ENCODE measurements at regions not wholly inside any gene's neighbourhood (a gene's known extent, or its start where the extent isn't known, plus 50 kb on each side); places are given as distances from the start of the nearest gene placed in this dataset.

- Mint-ChIP-seq H3K4me1 (ENCODE audit: low read depth) (no peaks in the 10 kb centered on the region), H3K9me3 (peaks cover 3% of the 10 kb centered on the region), H3K4me3 (no peak overlapping the region), H3K27me3 (no peaks in the 10 kb centered on the region), H3K36me3 (ENCODE audit: low read depth) (no peaks in the 10 kb centered on the region), H3K27ac (no peak overlapping the region)
- Histone ChIP-seq H3K4me3 (ENCODE audit: low read length) (no peak overlapping the region), H3K9me3 (ENCODE audit: control insufficient read depth in 1 of 2, insufficient read depth in 1 of 2, low read length in 2 of 2) (peaks cover 0 to 3% of the 10 kb centered on the region in 2 experiments), H3K36me3 (ENCODE audit: insufficient read depth, low read length) (no peaks in the 10 kb centered on the region), H3K27ac (ENCODE audit: low read depth in 1 of 2, low read length in 2 of 2) (no peak overlapping the region), H3K4me1 (ENCODE audit: insufficient read depth, low read length) (no peaks in the 10 kb centered on the region), H3K27me3 (ENCODE audit: control insufficient read depth in 1 of 2, insufficient read depth in 2 of 2, low read length in 2 of 2) (no peaks in the 10 kb centered on the region)
- CTCF ChIA-PET = no interaction called here
- intact Hi-C loops (cut with DNase I, micrococcal nuclease) = no loop called here
- POLR2A ChIA-PET = no interaction called here
- TF ChIP-seq, protein P1, sequence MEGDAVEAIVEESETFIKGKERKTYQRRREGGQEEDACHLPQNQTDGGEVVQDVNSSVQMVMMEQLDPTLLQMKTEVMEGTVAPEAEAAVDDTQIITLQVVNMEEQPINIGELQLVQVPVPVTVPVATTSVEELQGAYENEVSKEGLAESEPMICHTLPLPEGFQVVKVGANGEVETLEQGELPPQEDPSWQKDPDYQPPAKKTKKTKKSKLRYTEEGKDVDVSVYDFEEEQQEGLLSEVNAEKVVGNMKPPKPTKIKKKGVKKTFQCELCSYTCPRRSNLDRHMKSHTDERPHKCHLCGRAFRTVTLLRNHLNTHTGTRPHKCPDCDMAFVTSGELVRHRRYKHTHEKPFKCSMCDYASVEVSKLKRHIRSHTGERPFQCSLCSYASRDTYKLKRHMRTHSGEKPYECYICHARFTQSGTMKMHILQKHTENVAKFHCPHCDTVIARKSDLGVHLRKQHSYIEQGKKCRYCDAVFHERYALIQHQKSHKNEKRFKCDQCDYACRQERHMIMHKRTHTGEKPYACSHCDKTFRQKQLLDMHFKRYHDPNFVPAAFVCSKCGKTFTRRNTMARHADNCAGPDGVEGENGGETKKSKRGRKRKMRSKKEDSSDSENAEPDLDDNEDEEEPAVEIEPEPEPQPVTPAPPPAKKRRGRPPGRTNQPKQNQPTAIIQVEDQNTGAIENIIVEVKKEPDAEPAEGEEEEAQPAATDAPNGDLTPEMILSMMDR (IDR thresholded peaks at IDR 0.05) = no peak
- ATAC-seq (ENCODE audit: poor library complexity) (no peak), DNase-seq (no peak)
Measured at GRCh38 chr9:81086416-81086815, 602.9 kb downstream of the TLE1 start.

- H3K9me3 Mint-ChIP-seq = peaks cover 3% of the 10 kb centered on the region
- no peak overlapping the region for H3K4me3 Mint-ChIP-seq
- DNase-seq (no peak), ATAC-seq (ENCODE audit: poor library complexity) (no peak)
- H3K27ac ChIP-seq (ENCODE audit: low read depth in 1 of 2, low read length in 2 of 2) = no peak overlapping the region
- no peak overlapping the region for H3K27ac Mint-ChIP-seq
- H3K4me3 ChIP-seq (ENCODE audit: low read length) = no peak overlapping the region
- no peaks in the 10 kb centered on the region for H3K36me3 Mint-ChIP-seq (ENCODE audit: low read depth)
- POLR2A ChIA-PET = no interaction called here
- intact Hi-C loops (cut with DNase I, micrococcal nuclease) = no loop called here
- H3K27me3 ChIP-seq (ENCODE audit: control insufficient read depth in 1 of 2, insufficient read depth in 2 of 2, low read length in 2 of 2) = no peaks in the 10 kb centered on the region
- H3K27me3 Mint-ChIP-seq = no peaks in the 10 kb centered on the region
- CTCF ChIA-PET = no interaction called here
- no peaks in the 10 kb centered on the region for H3K36me3 ChIP-seq (ENCODE audit: insufficient read depth, low read length)
- TF ChIP-seq, protein P1 (IDR thresholded peaks at IDR 0.05) = no peak
- peaks cover 0 to 3% of the 10 kb centered on the region in 2 experiments for H3K9me3 ChIP-seq (ENCODE audit: control insufficient read depth in 1 of 2, insufficient read depth in 1 of 2, low read length in 2 of 2)
- no peaks in the 10 kb centered on the region for H3K4me1 Mint-ChIP-seq (ENCODE audit: low read depth)
- H3K4me1 ChIP-seq (ENCODE audit: insufficient read depth, low read length) = no peaks in the 10 kb centered on the region
Measured at GRCh38 chr9:81083854-81084512, 605.4 kb downstream of the TLE1 start.

DNA sequence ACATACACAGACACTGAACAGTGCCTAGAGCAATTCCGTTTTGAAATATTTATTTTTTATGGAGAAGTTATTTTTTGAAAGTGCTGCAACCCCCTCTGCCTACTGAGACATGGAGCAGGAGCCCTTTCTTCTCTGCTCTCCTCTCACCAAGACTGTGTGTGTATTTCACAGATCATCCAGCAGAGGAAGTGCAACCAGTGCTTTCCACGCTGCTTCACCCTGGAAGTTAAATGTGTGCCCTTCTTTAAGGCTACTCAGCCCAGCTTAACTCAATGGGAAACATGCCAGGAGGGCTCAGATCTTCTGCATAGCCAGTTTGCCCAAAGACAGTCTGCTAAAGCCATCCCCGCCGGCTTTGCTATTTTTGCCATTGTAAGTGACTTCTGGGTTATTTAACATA is 606.3 kb downstream of the TLE1 start:
- peaks cover 3% of the 10 kb centered on the region for H3K9me3 Mint-ChIP-seq
- H3K4me1 Mint-ChIP-seq (ENCODE audit: low read depth) = no peaks in the 10 kb centered on the region
- ATAC-seq (ENCODE audit: poor library complexity) = no peak
- ChIA-PET CTCF (no interaction called here), POLR2A (no interaction called here)
- H3K4me1 ChIP-seq (ENCODE audit: insufficient read depth, low read length) = no peaks in the 10 kb centered on the region
- peaks cover 0 to 3% of the 10 kb centered on the region in 2 experiments for H3K9me3 ChIP-seq (ENCODE audit: control insufficient read depth in 1 of 2, insufficient read depth in 1 of 2, low read length in 2 of 2)
- intact Hi-C loops (cut with DNase I, micrococcal nuclease) = no loop called here
- H3K36me3 ChIP-seq (ENCODE audit: insufficient read depth, low read length) = no peaks in the 10 kb centered on the region
- no peaks in the 10 kb centered on the region for H3K27me3 Mint-ChIP-seq
- H3K4me3 ChIP-seq (ENCODE audit: low read length) = no peak overlapping the region
- no peaks in the 10 kb centered on the region for H3K36me3 Mint-ChIP-seq (ENCODE audit: low read depth)
- TF ChIP-seq, protein P1 (IDR thresholded peaks at IDR 0.05) = no peak
- H3K27ac ChIP-seq (ENCODE audit: low read depth in 1 of 2, low read length in 2 of 2) = no peak overlapping the region
- H3K27me3 ChIP-seq (ENCODE audit: control insufficient read depth in 1 of 2, insufficient read depth in 2 of 2, low read length in 2 of 2) = no peaks in the 10 kb centered on the region
- H3K27ac Mint-ChIP-seq = no peak overlapping the region
- no peak overlapping the region for H3K4me3 Mint-ChIP-seq
- no peak for DNase-seq

Measured in CD4-positive, alpha-beta T cell (primary cell).